NCI-H460 (cell line): ENCODE measurements at regions not wholly inside any gene's neighbourhood (a gene's known extent, or its start where the extent isn't known, plus 50 kb on each side); places are given as distances from the start of the nearest gene placed in this dataset.

Experiments
- DNase-seq: peaks from one replicate; pipeline ENCODE4 v3.0.0-alpha.2; 2016; ENCODE audit warnings: low read depth; ENCODE audit errors: extremely low read depth

- no peak for DNase-seq
These were observed 155.5 kb downstream of the SLC7A11 start for GRCh38 chr4:138086611-138087041.

GRCh38 chr4:138085736-138086305 is 156.3 kb downstream of the SLC7A11 start:
- DNase-seq = no peak

DNA sequence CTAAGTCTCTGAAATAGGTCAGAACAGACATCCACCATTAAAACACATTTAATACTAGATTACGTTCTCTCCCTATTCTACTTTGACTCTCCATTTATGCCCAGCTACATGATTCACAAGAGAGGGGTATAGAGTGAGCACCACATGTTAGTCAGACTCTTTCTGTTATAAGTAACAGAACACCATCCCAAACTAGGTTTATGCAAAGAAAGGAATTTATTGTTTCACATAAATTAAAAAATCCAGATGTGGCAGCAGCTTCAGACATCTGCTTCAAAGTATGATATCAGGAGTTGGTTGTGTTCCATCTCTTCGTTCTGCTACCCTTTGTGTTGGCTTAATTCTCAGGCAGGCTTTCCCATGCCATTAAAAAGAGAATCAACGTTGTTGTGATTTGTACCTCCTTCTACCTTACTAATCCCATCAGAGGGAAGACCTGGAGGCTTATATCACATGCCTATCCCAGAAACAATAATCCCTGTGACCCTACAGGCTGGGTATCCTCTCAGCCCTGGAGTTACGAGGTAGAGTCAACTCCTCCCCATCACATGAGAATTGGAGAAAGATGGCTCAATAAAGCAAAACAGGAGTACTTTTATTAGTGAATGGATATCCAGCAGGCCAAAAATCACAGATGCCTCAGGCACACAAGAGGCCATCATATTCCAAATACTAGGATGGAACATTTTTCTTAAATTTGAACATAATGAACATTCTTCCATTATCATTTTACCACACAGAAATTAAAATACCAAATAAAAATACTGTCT is 163.2 kb downstream of the SLC7A11 start:
- no peak for DNase-seq

DNA sequence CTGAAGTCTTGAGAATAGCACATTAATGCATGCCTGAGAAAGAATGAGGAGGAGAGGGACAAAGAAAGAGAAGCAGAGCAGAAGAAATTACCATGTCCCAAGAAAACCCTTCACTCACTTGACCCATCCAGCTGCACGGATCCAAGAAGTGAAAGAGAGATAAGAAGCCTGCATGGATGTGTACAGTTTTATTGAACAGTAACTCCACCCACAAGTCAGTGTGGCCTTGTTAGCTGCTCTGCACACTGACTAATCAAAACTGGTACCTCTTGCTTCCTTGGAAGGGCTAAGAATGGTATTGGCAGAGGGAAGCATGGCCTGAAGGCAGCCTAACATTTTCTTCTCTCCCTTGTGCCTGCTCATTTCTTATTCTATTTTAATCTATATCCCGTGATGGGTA is 163.9 kb downstream of the SLC7A11 start:
- no peak for DNase-seq

DNA sequence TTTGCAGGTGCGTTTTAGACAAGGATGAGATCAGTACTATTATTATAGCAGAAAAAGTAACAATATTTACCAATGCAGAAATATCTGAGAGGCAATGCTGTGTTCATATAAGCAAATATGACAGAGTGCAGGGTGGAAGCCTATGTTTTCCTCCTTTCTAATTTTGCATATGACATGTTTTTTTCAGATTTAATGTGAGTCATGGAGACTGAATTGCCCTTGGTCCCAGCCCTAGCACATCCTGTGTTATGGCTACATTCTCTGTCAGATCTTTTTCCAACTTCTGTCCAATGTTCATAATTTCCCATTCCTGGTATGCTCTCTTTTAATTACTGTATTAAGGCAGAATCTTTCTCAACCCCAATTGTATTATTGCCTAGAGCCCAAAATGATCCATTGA is 165.6 kb downstream of the SLC7A11 start:
- no peak for DNase-seq

DNA sequence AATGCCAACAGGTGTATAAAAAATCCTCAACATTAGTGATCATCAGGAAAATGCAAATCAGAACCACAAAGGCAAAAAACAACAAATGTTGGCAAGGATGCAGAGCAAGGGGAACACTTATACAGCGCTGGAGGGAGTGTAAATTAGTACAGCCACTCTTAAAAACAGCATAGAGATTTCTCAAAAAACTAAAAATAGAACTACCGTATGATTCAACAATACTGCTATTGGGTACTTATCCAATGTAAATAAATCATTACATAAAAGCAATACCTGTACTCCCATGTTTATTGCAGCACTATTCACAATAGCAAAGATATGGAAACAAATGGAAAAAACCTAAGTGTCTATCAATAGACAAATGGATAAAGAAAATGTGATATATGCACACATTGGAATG is 171.3 kb downstream of the SLC7A11 start:
- no peak for DNase-seq

DNA sequence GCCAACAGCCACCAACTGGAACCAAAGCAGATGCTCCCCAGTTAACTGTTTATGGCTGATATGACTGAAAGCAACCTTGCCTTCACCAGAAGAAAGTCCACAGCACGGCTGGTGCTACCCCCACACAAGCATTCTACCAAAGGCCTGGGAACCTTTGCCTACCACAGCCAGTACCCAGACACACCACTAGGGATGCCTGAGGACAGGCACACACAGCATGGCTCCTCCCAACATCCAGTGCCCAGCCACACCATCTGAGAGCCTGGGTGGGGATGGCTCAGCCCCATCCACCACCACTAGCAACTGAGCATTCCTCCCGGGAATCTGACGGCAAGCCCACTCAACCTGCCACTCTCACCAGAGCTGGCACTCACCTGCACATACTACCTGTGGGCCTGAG is 178.6 kb downstream of the SLC7A11 start:
- DNase-seq = no peak

GRCh38 chr4:138062929-138063328 is 179.2 kb downstream of the SLC7A11 start:
- no peak for DNase-seq

GRCh38 chr4:138056541-138056940 is 185.6 kb downstream of the SLC7A11 start:
- DNase-seq = no peak

GRCh38 chr4:138055890-138056289 is 186.3 kb downstream of the SLC7A11 start:
- DNase-seq = no peak

DNA sequence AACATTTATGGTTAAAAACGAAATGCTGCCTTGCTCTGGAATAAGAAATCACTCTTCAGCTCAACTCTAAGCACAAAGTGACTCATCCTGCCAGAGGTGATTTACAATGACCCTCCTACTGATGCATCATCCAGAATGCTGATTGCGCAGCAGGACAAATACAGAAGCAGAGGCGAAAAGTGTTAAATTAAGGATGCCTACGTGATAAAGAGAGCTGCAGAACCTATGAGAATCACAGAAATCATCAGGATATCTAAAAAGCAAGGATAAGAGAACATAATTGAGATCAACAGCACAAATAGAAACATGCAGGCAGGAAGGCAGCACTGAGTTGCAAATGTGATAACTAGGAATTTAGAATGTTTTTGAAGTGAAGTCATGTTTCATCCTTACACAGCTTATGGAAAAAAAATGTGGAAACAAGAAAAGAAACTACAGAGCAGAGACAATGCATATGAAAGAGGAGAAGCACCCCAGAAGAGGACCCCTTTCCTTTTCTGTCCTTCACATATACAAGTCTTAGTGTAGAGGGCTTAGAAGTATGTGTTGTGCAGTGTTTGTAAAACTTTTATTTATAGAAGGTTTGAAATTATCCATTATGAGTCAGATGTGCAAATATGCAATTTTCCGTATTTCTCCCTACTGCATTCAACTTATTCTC is 188.4 kb downstream of the SLC7A11 start:
- peak; percentile 61 for DNase-seq

- DNase-seq = no peak
These were observed 189.1 kb downstream of the SLC7A11 start for GRCh38 chr4:138052806-138053632.

DNA sequence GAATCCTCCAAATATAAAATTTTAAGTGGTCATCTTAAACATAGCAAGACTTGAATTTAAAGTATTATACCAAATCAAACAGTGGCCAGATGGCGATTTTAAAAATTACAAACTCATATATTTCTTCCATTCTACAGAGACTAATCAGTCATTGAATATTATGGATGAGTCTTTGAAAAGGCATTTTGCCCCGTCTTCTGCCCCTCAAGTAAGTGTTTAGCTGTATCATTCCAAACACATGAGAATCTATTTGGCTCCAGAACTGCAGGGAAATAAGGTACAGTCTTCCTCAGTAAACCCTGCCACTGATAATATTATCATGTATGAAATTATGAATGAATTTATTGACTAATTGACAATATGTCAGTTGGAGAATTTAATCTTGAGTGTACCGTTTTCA is 191.0 kb downstream of the SLC7A11 start:
- DNase-seq = no peak

DNA sequence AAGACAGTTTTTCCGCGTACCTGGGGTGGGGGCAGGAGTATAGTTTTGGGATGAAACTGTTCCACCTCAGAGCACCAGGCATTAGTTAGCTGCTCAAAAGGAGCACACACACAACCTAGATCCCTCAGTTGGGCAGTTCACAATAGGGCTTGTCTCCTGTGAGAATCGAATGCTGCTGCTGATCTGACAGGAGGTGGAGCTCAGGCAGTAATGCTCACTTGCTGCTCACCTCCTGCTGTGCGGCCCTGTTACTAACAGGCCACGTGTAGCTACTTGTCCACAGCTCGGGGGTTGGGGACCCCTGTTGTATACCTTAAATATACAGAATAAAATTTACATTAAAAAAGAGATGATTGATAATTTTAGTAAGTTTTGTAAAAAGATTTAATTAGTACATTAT is 191.5 kb downstream of the SLC7A11 start:
- no peak for DNase-seq

GRCh38 chr4:138049355-138049754 is 192.8 kb downstream of the SLC7A11 start:
- no peak for DNase-seq

GRCh38 chr4:138047290-138047689 is 194.9 kb downstream of the SLC7A11 start:
- no peak for DNase-seq

GRCh38 chr4:138045036-138045435 is 197.1 kb downstream of the SLC7A11 start:
- no peak for DNase-seq

- no peak for DNase-seq
These were observed 203.1 kb downstream of the SLC7A11 start for GRCh38 chr4:138039010-138039409.

- DNase-seq = no peak
These were observed 204.5 kb downstream of the SLC7A11 start for GRCh38 chr4:138037696-138038095.

DNA sequence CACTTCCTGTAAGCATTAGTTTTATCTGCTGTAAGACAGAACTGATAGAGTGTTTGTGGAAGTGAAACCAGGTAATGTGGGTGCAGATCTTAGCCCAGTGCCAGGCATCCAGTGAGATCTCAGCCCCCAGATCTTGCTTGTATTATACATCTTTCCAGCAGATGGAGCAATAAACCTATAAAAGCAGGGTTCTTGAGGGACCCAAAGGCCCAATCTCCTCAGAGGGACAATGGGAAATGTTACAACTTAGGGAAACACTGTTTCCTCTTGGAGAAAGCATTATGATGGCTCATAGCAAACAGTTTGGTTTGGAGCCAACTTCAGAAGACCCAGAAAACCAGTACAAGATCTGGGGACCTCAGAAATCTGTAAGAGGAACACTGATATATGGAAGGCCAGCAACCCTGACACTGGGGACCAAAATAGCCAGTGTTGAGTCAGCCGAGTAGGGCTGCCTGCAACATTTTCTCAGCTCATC is 206.3 kb downstream of the SLC7A11 start:
- DNase-seq = peak; percentile 65

DNA sequence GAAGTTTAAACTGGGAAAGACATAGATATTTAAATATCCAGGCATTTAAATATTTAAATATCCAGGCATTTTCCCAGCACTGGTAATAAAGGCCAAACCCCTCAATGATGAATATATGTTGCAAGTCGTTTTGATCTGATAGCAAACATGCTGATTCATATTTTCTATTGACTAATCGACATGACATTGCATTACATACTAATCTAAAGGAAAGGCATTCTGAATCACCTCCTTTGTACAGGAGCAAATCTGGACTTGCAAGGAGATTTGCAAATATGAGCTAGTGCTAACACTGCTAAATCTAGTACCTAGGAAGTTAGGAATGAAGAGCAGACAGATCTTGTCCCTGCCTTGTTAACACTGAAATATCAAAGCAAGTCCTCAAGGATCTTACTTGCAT is 207.3 kb downstream of the SLC7A11 start:
- DNase-seq = no peak
